ENCODE measurements at regions not wholly inside any gene's neighbourhood (a gene's known extent, or its start where the extent isn't known, plus 50 kb on each side); places are given as distances from the start of the nearest gene placed in this dataset.

- Histone ChIP-seq H3K4me2 (ENCODE audit: extremely low read depth, insufficient read depth, low read length) (no peak overlapping the region), H3K4me1 (ENCODE audit: control insufficient read depth, extremely low read depth, insufficient read depth, low read length) (peaks cover 3% of the 10 kb centered on the region), H3K9me3 (ENCODE audit: control insufficient read depth, insufficient read depth, low read depth, low read length) (no peaks in the 10 kb centered on the region), H3K4me3 (replicated peaks in 1 of 4; ENCODE audit: control extremely low read depth in 1 of 4, insufficient read depth in 1 of 4, low read depth in 3 of 4, low read length in 4 of 4) (no peak overlapping the region), H3K9ac (ENCODE audit: insufficient read depth, low read length) (no peak overlapping the region), H3K27me3 (ENCODE audit: control insufficient read depth, insufficient read depth, low read length) (no peaks in the 10 kb centered on the region), H3K79me2 (ENCODE audit: control insufficient read depth, insufficient read depth, low read length) (no peaks in the 10 kb centered on the region), H3K36me3 (ENCODE audit: control insufficient read depth, insufficient read depth, low read length) (no peaks in the 10 kb centered on the region), H3K27ac (ENCODE audit: insufficient read depth, low read length) (no peak overlapping the region), H2AFZ (ENCODE audit: low read length) (no peak overlapping the region), H4K20me1 (ENCODE audit: control insufficient read depth, extremely low read depth, insufficient read depth, low read length) (no peaks in the 10 kb centered on the region)
- peak; percentile 63 to 69 for DNase-seq (ENCODE audit: low read depth in 2 of 2)
- TF ChIP-seq CTCF (conservative IDR thresholded peaks at IDR 0.05 in 1 of 2, IDR thresholded peaks at IDR 0.05 in 1 of 2; ENCODE audit: low read depth in 1 of 2, low read length in 2 of 2) (no peak), EZH2 (IDR thresholded peaks at IDR 0.05; ENCODE audit: low read length, missing control alignments) (no peak)
Measured at GRCh38 chr13:106115081-106115480, 420.4 kb downstream of the EFNB2 start.

- Histone ChIP-seq H4K20me1 (ENCODE audit: control insufficient read depth, extremely low read depth, insufficient read depth, low read length) (no peaks in the 10 kb centered on the region), H3K36me3 (ENCODE audit: control insufficient read depth, insufficient read depth, low read length) (no peaks in the 10 kb centered on the region), H2AFZ (ENCODE audit: low read length) (no peak overlapping the region), H3K9me3 (ENCODE audit: control insufficient read depth, insufficient read depth, low read depth, low read length) (no peaks in the 10 kb centered on the region), H3K4me1 (ENCODE audit: control insufficient read depth, extremely low read depth, insufficient read depth, low read length) (peaks cover 3% of the 10 kb centered on the region), H3K27me3 (ENCODE audit: control insufficient read depth, insufficient read depth, low read length) (no peaks in the 10 kb centered on the region), H3K27ac (ENCODE audit: insufficient read depth, low read length) (no peak overlapping the region), H3K4me3 (replicated peaks in 1 of 4; ENCODE audit: control extremely low read depth in 1 of 4, insufficient read depth in 1 of 4, low read depth in 3 of 4, low read length in 4 of 4) (no peak overlapping the region), H3K79me2 (ENCODE audit: control insufficient read depth, insufficient read depth, low read length) (no peaks in the 10 kb centered on the region), H3K9ac (ENCODE audit: insufficient read depth, low read length) (no peak overlapping the region), H3K4me2 (ENCODE audit: extremely low read depth, insufficient read depth, low read length) (no peak overlapping the region)
- DNase-seq (ENCODE audit: low read depth in 2 of 2): no peak
- TF ChIP-seq CTCF (conservative IDR thresholded peaks at IDR 0.05 in 1 of 2, IDR thresholded peaks at IDR 0.05 in 1 of 2; ENCODE audit: low read depth in 1 of 2, low read length in 2 of 2): no peak
- TF ChIP-seq EZH2 (IDR thresholded peaks at IDR 0.05; ENCODE audit: low read length, missing control alignments): no peak
Measured at GRCh38 chr13:106113796-106114195, 421.7 kb downstream of the EFNB2 start.

GRCh38 chr13:106112191-106112590 lies 423.3 kb downstream of the EFNB2 start:
- no peaks in the 10 kb centered on the region for H3K4me1 ChIP-seq (ENCODE audit: control insufficient read depth, extremely low read depth, insufficient read depth, low read length)
- H4K20me1 ChIP-seq (ENCODE audit: control insufficient read depth, extremely low read depth, insufficient read depth, low read length): no peaks in the 10 kb centered on the region
- H3K27ac ChIP-seq (ENCODE audit: insufficient read depth, low read length): no peak overlapping the region
- H3K27me3 ChIP-seq (ENCODE audit: control insufficient read depth, insufficient read depth, low read length): no peaks in the 10 kb centered on the region
- no peak overlapping the region for H3K4me2 ChIP-seq (ENCODE audit: extremely low read depth, insufficient read depth, low read length)
- no peak overlapping the region for H3K4me3 ChIP-seq (replicated peaks in 1 of 4; ENCODE audit: control extremely low read depth in 1 of 4, insufficient read depth in 1 of 4, low read depth in 3 of 4, low read length in 4 of 4)
- no peak overlapping the region for H3K9ac ChIP-seq (ENCODE audit: insufficient read depth, low read length)
- H3K36me3 ChIP-seq (ENCODE audit: control insufficient read depth, insufficient read depth, low read length): no peaks in the 10 kb centered on the region
- no peak overlapping the region for H2AFZ ChIP-seq (ENCODE audit: low read length)
- H3K9me3 ChIP-seq (ENCODE audit: control insufficient read depth, insufficient read depth, low read depth, low read length): no peaks in the 10 kb centered on the region
- DNase-seq (ENCODE audit: low read depth in 2 of 2): no peak
- H3K79me2 ChIP-seq (ENCODE audit: control insufficient read depth, insufficient read depth, low read length): no peaks in the 10 kb centered on the region
- TF ChIP-seq EZH2 (IDR thresholded peaks at IDR 0.05; ENCODE audit: low read length, missing control alignments) (no peak), CTCF (conservative IDR thresholded peaks at IDR 0.05 in 1 of 2, IDR thresholded peaks at IDR 0.05 in 1 of 2; ENCODE audit: low read depth in 1 of 2, low read length in 2 of 2) (no peak)
